ENCODE measurements at regions not wholly inside any gene's neighbourhood (a gene's known extent, or its start where the extent isn't known, plus 50 kb on each side); places are given as distances from the start of the nearest gene placed in this dataset.

DNA sequence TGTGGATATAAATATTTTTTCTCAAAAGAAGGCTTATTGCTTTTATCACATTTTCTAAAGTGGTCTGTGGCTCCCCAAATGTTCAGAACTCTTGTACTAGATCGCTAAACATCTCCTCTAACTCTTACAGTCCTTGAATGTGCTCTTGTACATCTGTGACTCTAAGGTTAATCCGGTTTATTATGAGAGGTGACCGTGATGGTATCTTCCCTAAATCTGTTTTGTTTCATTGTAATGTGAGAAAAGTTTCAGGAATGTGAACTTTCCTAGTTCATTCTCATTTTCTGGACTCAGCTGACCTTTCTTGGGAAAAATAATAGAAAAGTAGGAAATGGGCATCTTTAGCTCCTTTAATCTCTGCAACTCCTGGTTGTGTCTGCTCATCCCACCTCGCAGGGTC is 94.5 kb upstream of the CD180 start (continued):
- TF ChIP-seq, protein P1, sequence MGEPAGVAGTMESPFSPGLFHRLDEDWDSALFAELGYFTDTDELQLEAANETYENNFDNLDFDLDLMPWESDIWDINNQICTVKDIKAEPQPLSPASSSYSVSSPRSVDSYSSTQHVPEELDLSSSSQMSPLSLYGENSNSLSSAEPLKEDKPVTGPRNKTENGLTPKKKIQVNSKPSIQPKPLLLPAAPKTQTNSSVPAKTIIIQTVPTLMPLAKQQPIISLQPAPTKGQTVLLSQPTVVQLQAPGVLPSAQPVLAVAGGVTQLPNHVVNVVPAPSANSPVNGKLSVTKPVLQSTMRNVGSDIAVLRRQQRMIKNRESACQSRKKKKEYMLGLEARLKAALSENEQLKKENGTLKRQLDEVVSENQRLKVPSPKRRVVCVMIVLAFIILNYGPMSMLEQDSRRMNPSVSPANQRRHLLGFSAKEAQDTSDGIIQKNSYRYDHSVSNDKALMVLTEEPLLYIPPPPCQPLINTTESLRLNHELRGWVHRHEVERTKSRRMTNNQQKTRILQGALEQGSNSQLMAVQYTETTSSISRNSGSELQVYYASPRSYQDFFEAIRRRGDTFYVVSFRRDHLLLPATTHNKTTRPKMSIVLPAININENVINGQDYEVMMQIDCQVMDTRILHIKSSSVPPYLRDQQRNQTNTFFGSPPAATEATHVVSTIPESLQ (CRISPR knock-in tag; IDR thresholded peaks at IDR 0.05) = no peak
- TF ChIP-seq CBFB (CRISPR knock-in tag; IDR thresholded peaks at IDR 0.05; ENCODE audit: low read depth) = no peak

DNA sequence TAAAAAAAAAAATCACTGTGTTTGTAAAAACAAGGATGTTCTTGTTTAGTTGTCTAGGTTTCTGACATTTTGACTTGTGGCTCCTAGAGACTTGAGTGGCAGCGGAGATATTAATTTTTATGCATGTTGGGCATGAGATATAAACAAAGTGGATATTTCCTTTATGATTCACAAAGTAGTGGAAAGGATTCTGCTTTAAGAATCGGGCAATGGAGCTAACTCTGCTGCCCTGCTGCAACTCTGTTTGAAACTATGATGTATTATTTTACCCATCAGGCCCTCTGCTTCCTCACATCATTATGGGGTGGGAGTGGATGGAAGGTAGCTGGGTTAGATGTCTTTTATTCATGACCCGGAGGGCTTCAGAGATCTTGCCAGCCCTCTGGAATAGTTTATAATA is 94.1 kb upstream of the CD180 start:
- DNase-seq (ENCODE audit: low spot score) = no peak
- no peaks in the 10 kb centered on the region for H3K36me3 Mint-ChIP-seq
- H3K4me1 Mint-ChIP-seq = peaks cover 11% of the 10 kb centered on the region; the same call in 1 of the 2 replicates
- no peaks in the 10 kb centered on the region; the same call in 1 of the 2 replicates for H3K27me3 Mint-ChIP-seq (ENCODE audit: low read depth)
- H3K27ac Mint-ChIP-seq = no peak overlapping the region
- H3K4me3 Mint-ChIP-seq = no peak overlapping the region
- CTCF ChIA-PET = no interaction called here
- POLR2A ChIA-PET = no interaction called here
- no peak for ATAC-seq
- no peaks in the 10 kb centered on the region for H3K9me3 Mint-ChIP-seq
- TF ChIP-seq TEAD1 (CRISPR knock-in tag; IDR thresholded peaks at IDR 0.05) (no peak), TEAD4 (CRISPR knock-in tag; IDR thresholded peaks at IDR 0.05) (no peak), NR1H2 (CRISPR knock-in tag; IDR thresholded peaks at IDR 0.05) (no peak), SMAD4 (CRISPR knock-in tag; IDR thresholded peaks at IDR 0.05) (no peak), ZNF121 (CRISPR knock-in tag; IDR thresholded peaks at IDR 0.05) (no peak), ZNF263 (CRISPR knock-in tag; IDR thresholded peaks at IDR 0.05; ENCODE audit: low read depth) (no peak)
- TF ChIP-seq, protein P2, sequence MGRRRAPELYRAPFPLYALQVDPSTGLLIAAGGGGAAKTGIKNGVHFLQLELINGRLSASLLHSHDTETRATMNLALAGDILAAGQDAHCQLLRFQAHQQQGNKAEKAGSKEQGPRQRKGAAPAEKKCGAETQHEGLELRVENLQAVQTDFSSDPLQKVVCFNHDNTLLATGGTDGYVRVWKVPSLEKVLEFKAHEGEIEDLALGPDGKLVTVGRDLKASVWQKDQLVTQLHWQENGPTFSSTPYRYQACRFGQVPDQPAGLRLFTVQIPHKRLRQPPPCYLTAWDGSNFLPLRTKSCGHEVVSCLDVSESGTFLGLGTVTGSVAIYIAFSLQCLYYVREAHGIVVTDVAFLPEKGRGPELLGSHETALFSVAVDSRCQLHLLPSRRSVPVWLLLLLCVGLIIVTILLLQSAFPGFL (CRISPR knock-in tag; IDR thresholded peaks at IDR 0.05; ENCODE audit: borderline replicate concordance) = no peak
- TF ChIP-seq, protein P3, sequence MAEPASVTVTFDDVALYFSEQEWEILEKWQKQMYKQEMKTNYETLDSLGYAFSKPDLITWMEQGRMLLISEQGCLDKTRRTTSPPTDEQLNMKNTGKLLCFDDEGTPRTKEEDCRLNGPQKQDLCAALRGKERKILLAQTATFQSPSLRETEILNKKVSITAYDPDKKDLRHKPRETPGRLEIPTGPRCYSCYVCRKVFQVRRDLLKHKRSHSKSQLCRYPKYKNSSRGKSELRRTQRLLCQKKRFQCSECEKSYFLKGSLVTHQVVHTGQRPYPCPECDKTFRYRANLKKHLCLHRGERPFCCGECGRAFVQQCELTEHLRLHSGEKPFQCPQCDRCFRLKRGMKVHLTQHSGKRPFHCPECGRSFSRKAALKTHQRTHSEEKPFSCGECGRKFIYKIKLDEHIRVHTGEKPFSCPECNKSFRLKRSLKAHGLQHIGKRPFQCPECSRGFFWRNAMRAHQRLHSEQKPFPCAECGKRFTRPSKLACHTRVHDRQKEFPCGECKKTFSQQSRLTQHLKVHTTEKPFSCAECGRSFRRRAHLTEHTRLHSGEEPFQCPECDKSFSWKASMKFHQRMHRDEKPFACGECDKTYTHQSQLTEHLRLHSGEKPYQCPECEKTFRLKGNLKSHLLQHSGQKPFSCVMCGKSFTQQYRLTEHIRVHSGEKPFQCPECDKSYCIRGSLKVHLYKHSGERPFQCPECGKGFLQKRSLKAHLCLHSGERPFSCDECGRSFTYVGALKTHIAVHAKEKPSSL (CRISPR knock-in tag; conservative IDR thresholded peaks at IDR 0.05) = no peak
- TF ChIP-seq, protein P4, sequence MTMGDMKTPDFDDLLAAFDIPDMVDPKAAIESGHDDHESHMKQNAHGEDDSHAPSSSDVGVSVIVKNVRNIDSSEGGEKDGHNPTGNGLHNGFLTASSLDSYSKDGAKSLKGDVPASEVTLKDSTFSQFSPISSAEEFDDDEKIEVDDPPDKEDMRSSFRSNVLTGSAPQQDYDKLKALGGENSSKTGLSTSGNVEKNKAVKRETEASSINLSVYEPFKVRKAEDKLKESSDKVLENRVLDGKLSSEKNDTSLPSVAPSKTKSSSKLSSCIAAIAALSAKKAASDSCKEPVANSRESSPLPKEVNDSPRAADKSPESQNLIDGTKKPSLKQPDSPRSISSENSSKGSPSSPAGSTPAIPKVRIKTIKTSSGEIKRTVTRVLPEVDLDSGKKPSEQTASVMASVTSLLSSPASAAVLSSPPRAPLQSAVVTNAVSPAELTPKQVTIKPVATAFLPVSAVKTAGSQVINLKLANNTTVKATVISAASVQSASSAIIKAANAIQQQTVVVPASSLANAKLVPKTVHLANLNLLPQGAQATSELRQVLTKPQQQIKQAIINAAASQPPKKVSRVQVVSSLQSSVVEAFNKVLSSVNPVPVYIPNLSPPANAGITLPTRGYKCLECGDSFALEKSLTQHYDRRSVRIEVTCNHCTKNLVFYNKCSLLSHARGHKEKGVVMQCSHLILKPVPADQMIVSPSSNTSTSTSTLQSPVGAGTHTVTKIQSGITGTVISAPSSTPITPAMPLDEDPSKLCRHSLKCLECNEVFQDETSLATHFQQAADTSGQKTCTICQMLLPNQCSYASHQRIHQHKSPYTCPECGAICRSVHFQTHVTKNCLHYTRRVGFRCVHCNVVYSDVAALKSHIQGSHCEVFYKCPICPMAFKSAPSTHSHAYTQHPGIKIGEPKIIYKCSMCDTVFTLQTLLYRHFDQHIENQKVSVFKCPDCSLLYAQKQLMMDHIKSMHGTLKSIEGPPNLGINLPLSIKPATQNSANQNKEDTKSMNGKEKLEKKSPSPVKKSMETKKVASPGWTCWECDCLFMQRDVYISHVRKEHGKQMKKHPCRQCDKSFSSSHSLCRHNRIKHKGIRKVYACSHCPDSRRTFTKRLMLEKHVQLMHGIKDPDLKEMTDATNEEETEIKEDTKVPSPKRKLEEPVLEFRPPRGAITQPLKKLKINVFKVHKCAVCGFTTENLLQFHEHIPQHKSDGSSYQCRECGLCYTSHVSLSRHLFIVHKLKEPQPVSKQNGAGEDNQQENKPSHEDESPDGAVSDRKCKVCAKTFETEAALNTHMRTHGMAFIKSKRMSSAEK (CRISPR knock-in tag; IDR thresholded peaks at IDR 0.05; ENCODE audit: borderline replicate concordance) = no peak
- TF ChIP-seq, protein P5, sequence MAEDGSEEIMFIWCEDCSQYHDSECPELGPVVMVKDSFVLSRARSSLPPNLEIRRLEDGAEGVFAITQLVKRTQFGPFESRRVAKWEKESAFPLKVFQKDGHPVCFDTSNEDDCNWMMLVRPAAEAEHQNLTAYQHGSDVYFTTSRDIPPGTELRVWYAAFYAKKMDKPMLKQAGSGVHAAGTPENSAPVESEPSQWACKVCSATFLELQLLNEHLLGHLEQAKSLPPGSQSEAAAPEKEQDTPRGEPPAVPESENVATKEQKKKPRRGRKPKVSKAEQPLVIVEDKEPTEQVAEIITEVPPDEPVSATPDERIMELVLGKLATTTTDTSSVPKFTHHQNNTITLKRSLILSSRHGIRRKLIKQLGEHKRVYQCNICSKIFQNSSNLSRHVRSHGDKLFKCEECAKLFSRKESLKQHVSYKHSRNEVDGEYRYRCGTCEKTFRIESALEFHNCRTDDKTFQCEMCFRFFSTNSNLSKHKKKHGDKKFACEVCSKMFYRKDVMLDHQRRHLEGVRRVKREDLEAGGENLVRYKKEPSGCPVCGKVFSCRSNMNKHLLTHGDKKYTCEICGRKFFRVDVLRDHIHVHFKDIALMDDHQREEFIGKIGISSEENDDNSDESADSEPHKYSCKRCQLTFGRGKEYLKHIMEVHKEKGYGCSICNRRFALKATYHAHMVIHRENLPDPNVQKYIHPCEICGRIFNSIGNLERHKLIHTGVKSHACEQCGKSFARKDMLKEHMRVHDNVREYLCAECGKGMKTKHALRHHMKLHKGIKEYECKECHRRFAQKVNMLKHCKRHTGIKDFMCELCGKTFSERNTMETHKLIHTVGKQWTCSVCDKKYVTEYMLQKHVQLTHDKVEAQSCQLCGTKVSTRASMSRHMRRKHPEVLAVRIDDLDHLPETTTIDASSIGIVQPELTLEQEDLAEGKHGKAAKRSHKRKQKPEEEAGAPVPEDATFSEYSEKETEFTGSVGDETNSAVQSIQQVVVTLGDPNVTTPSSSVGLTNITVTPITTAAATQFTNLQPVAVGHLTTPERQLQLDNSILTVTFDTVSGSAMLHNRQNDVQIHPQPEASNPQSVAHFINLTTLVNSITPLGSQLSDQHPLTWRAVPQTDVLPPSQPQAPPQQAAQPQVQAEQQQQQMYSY (CRISPR knock-in tag; IDR thresholded peaks at IDR 0.05) = no peak

Measured in WTC11 (cell line).